ENCODE measurements at regions not wholly inside any gene's neighbourhood (a gene's known extent, or its start where the extent isn't known, plus 50 kb on each side); places are given as distances from the start of the nearest gene placed in this dataset.

GRCh38 chr2:82301506-82301905 is 1997.0 kb upstream of the LRRTM1 start:
- peaks cover 5 to 50% (median 24%) of the 10 kb centered on the region in 6 donors for H3K9me3 Mint-ChIP-seq
- H3K36me3 Mint-ChIP-seq, result no peaks in the 10 kb centered on the region
- no peak overlapping the region for H3K27ac Mint-ChIP-seq
- no peak for DNase-seq
- H3K4me3 Mint-ChIP-seq, result no peak overlapping the region
- H3K4me1 Mint-ChIP-seq, result no peaks in the 10 kb centered on the region
- H3K27me3 Mint-ChIP-seq (ENCODE audit: low read depth in 3 of 3), result peaks cover 0 to 2% (median 1%) of the 10 kb centered on the region in 3 donors

- peaks cover 13 to 37% (median 24%) of the 10 kb centered on the region in 6 donors for H3K9me3 Mint-ChIP-seq
- no peaks in the 10 kb centered on the region for H3K4me1 Mint-ChIP-seq
- no peak for DNase-seq
- H3K4me3 Mint-ChIP-seq, result no peak overlapping the region
- no peak overlapping the region for H3K27ac Mint-ChIP-seq
- H3K36me3 Mint-ChIP-seq, result no peaks in the 10 kb centered on the region
- peaks cover 0 to 1% (median 0%) of the 10 kb centered on the region in 3 donors for H3K27me3 Mint-ChIP-seq (ENCODE audit: low read depth in 3 of 3)
These were observed 1984.9 kb upstream of the LRRTM1 start for GRCh38 chr2:82289446-82289845.

GRCh38 chr2:82283075-82283474 is 1978.5 kb upstream of the LRRTM1 start:
- no peak overlapping the region for H3K4me3 Mint-ChIP-seq
- H3K36me3 Mint-ChIP-seq, result no peaks in the 10 kb centered on the region
- no peak for DNase-seq
- H3K27ac Mint-ChIP-seq, result no peak overlapping the region
- peaks cover 9 to 43% (median 15%) of the 10 kb centered on the region in 6 donors for H3K9me3 Mint-ChIP-seq
- no peaks in the 10 kb centered on the region for H3K27me3 Mint-ChIP-seq (ENCODE audit: low read depth in 3 of 3)
- no peaks in the 10 kb centered on the region for H3K4me1 Mint-ChIP-seq

- Mint-ChIP-seq H3K36me3 (no peaks in the 10 kb centered on the region), H3K4me1 (no peaks in the 10 kb centered on the region), H3K9me3 (peaks cover 8 to 46% (median 18%) of the 10 kb centered on the region in 6 donors), H3K4me3 (no peak overlapping the region), H3K27me3 (ENCODE audit: low read depth in 3 of 3) (no peaks in the 10 kb centered on the region), H3K27ac (no peak overlapping the region)
- no peak for DNase-seq
These were observed 1977.7 kb upstream of the LRRTM1 start for GRCh38 chr2:82282111-82282882.

GRCh38 chr2:82279367-82279766 is 1974.8 kb upstream of the LRRTM1 start:
- no peak for DNase-seq
- Mint-ChIP-seq H3K4me1 (no peaks in the 10 kb centered on the region), H3K36me3 (no peaks in the 10 kb centered on the region), H3K9me3 (peaks cover 5 to 55% (median 18%) of the 10 kb centered on the region in 6 donors), H3K27me3 (ENCODE audit: low read depth in 3 of 3) (no peaks in the 10 kb centered on the region), H3K4me3 (no peak overlapping the region), H3K27ac (no peak overlapping the region)

- Mint-ChIP-seq H3K4me3 (no peak overlapping the region), H3K36me3 (no peaks in the 10 kb centered on the region), H3K27ac (no peak overlapping the region), H3K4me1 (no peaks in the 10 kb centered on the region), H3K27me3 (ENCODE audit: low read depth in 3 of 3) (no peaks in the 10 kb centered on the region), H3K9me3 (peaks cover 12 to 55% (median 22%) of the 10 kb centered on the region in 6 donors)
- no peak for DNase-seq
These were observed 1973.9 kb upstream of the LRRTM1 start for GRCh38 chr2:82278416-82278815.

- Mint-ChIP-seq H3K4me3 (no peak overlapping the region), H3K36me3 (no peaks in the 10 kb centered on the region), H3K9me3 (peaks cover 13 to 61% (median 30%) of the 10 kb centered on the region in 6 donors), H3K27ac (no peak overlapping the region), H3K4me1 (no peaks in the 10 kb centered on the region), H3K27me3 (ENCODE audit: low read depth in 3 of 3) (no peaks in the 10 kb centered on the region)
- no peak for DNase-seq
These were observed 1971.0 kb upstream of the LRRTM1 start for GRCh38 chr2:82275599-82275998.

- Mint-ChIP-seq H3K36me3 (peaks cover 0 to 5% (median 0%) of the 10 kb centered on the region in 3 donors), H3K4me3 (no peak overlapping the region), H3K27ac (no peak overlapping the region), H3K9me3 (peaks cover 5 to 46% (median 20%) of the 10 kb centered on the region in 6 donors), H3K27me3 (ENCODE audit: low read depth in 3 of 3) (no peaks in the 10 kb centered on the region), H3K4me1 (no peaks in the 10 kb centered on the region)
- DNase-seq, result no peak
These were observed 1963.9 kb upstream of the LRRTM1 start for GRCh38 chr2:82268446-82268845.

- no peak for DNase-seq
- H3K4me3 Mint-ChIP-seq, result no peak overlapping the region
- peaks cover 23 to 62% (median 38%) of the 10 kb centered on the region in 6 donors for H3K9me3 Mint-ChIP-seq
- H3K27ac Mint-ChIP-seq, result no peak overlapping the region
- peaks cover 0 to 4% (median 0%) of the 10 kb centered on the region in 3 donors for H3K27me3 Mint-ChIP-seq (ENCODE audit: low read depth in 3 of 3)
- peaks cover 0 to 3% (median 0%) of the 10 kb centered on the region in 3 donors for H3K36me3 Mint-ChIP-seq
- no peaks in the 10 kb centered on the region for H3K4me1 Mint-ChIP-seq
These were observed 1956.0 kb upstream of the LRRTM1 start for GRCh38 chr2:82260521-82260920.

GRCh38 chr2:82259551-82259950 is 1955.0 kb upstream of the LRRTM1 start:
- H3K36me3 Mint-ChIP-seq, result peaks cover 0 to 3% (median 0%) of the 10 kb centered on the region in 3 donors
- no peak overlapping the region for H3K27ac Mint-ChIP-seq
- H3K27me3 Mint-ChIP-seq (ENCODE audit: low read depth in 3 of 3), result peaks cover 0 to 4% (median 0%) of the 10 kb centered on the region in 3 donors
- H3K4me3 Mint-ChIP-seq, result no peak overlapping the region
- no peaks in the 10 kb centered on the region for H3K4me1 Mint-ChIP-seq
- DNase-seq, result no peak
- peaks cover 20 to 67% (median 41%) of the 10 kb centered on the region in 6 donors for H3K9me3 Mint-ChIP-seq

- H3K9me3 Mint-ChIP-seq, result peaks cover 21 to 77% (median 50%) of the 10 kb centered on the region in 6 donors
- H3K27me3 Mint-ChIP-seq (ENCODE audit: low read depth in 3 of 3), result peaks cover 0 to 6% (median 0%) of the 10 kb centered on the region in 3 donors
- no peaks in the 10 kb centered on the region for H3K4me1 Mint-ChIP-seq
- H3K27ac Mint-ChIP-seq, result no peak overlapping the region
- DNase-seq, result no peak
- H3K36me3 Mint-ChIP-seq, result peaks cover 0 to 3% (median 0%) of the 10 kb centered on the region in 3 donors
- no peak overlapping the region for H3K4me3 Mint-ChIP-seq
These were observed 1953.4 kb upstream of the LRRTM1 start for GRCh38 chr2:82257796-82258555.

- Mint-ChIP-seq H3K36me3 (no peaks in the 10 kb centered on the region), H3K4me3 (no peak overlapping the region), H3K4me1 (no peaks in the 10 kb centered on the region), H3K9me3 (peaks cover 24 to 79% (median 48%) of the 10 kb centered on the region in 6 donors), H3K27me3 (ENCODE audit: low read depth in 3 of 3) (peaks cover 0 to 6% (median 2%) of the 10 kb centered on the region in 3 donors), H3K27ac (no peak overlapping the region)
- DNase-seq, result no peak
These were observed 1952.6 kb upstream of the LRRTM1 start for GRCh38 chr2:82256983-82257632.

- Mint-ChIP-seq H3K9me3 (peaks cover 25 to 82% (median 49%) of the 10 kb centered on the region in 6 donors), H3K27ac (no peak overlapping the region), H3K4me1 (no peaks in the 10 kb centered on the region), H3K4me3 (no peak overlapping the region), H3K27me3 (ENCODE audit: low read depth in 3 of 3) (peaks cover 0 to 6% (median 2%) of the 10 kb centered on the region in 3 donors), H3K36me3 (peaks cover 0 to 4% (median 0%) of the 10 kb centered on the region in 3 donors)
- DNase-seq, result no peak
These were observed 1951.7 kb upstream of the LRRTM1 start for GRCh38 chr2:82256288-82256687.

GRCh38 chr2:82254728-82255127 is 1950.2 kb upstream of the LRRTM1 start:
- no peak overlapping the region for H3K4me3 Mint-ChIP-seq
- peaks cover 1 to 2% (median 1%) of the 10 kb centered on the region in 3 donors for H3K27me3 Mint-ChIP-seq (ENCODE audit: low read depth in 3 of 3)
- H3K27ac Mint-ChIP-seq, result no peak overlapping the region
- DNase-seq, result no peak
- no peaks in the 10 kb centered on the region for H3K4me1 Mint-ChIP-seq
- H3K36me3 Mint-ChIP-seq, result peaks cover 0 to 4% (median 0%) of the 10 kb centered on the region in 3 donors
- H3K9me3 Mint-ChIP-seq, result peaks cover 24 to 80% (median 50%) of the 10 kb centered on the region in 6 donors
